Panc1 (cell line): ENCODE measurements at regions not wholly inside any gene's neighbourhood (a gene's known extent, or its start where the extent isn't known, plus 50 kb on each side); places are given as distances from the start of the nearest gene placed in this dataset.

Experiments used
- ATAC-seq: fragments of 200-7000 bp; cut with Tn5 transposase; 2 replicates; pipeline ENCODE4 v1.9.1; 2020; ENCODE audit warnings: mild to moderate bottlenecking, moderate library complexity
- BruUV-seq: library from RNA; stranded (reverse); fragments of 400-500 nt; replicated peaks from 2 replicates; lab custom pipeline; 2021; lab: Mats Ljungman, UMichigan
- CTCF ChIA-PET: fragments of 300-600 bp; sonication (Branson Sonifier 250); formaldehyde crosslinking; loops from one replicate; lab custom pipeline; 2022; ENCODE audit warnings: antibody characterized with exemption; lab: Charles Lee
- POLR2A ChIA-PET: fragments of 300-600 bp; sonication (Branson Sonifier 250); formaldehyde crosslinking; loops from one replicate; lab custom pipeline; 2022; ENCODE audit warnings: antibody characterized with exemption; lab: Charles Lee
- DNase-seq: peaks from one replicate; pipeline ENCODE4 v3.0.0-alpha.2; 2010; ENCODE audit warnings: low read depth, low spot score
- H3K27ac ChIP-seq: 2 replicates; pipeline ENCODE4 v1.5.1; 2011; ENCODE audit warnings: mild to moderate bottlenecking, low read length, inconsistent platforms
- H3K27me3 ChIP-seq: fragments of 200-500 bp; sonication (Bioruptor generic); 2 replicates; pipeline ENCODE4 v1.6.0; 2014; ENCODE audit warnings: low read length, inconsistent platforms; ENCODE audit not compliant: control insufficient read depth, insufficient read depth
- H3K36me3 ChIP-seq: fragments of 200-500 bp; sonication (Bioruptor generic); 2 replicates; pipeline ENCODE4 v1.5.1; 2014; ENCODE audit warnings: inconsistent platforms, mild to moderate bottlenecking, low read length, moderate library complexity; ENCODE audit not compliant: control insufficient read depth, insufficient read depth
- H3K4me1 ChIP-seq: 2 replicates; pipeline ENCODE4 v1.5.1; 2011; ENCODE audit warnings: inconsistent platforms, mild to moderate bottlenecking, low read length, moderate library complexity; ENCODE audit not compliant: control insufficient read depth, insufficient read depth
- H3K4me3 ChIP-seq, 2 experiments: 2 replicates each; pipeline ENCODE4 v1.5.1; 2011 to 2012; ENCODE audit warnings: low read depth in 2 of 2, low read length in 2 of 2, mild to moderate bottlenecking in 2 of 2, inconsistent platforms in 1 of 2, moderate library complexity in 1 of 2
- H3K9me3 ChIP-seq: fragments of 200-500 bp; sonication (Bioruptor generic); 2 replicates; pipeline ENCODE4 v1.5.1; 2014; ENCODE audit warnings: low read depth, mild to moderate bottlenecking, inconsistent platforms, low read length, moderate library complexity; ENCODE audit not compliant: control insufficient read depth, insufficient read depth
- CTCF ChIP-seq: fragments of 450-650 bp; IDR thresholded peaks from 2 replicates; pipeline ENCODE4 v1.5.1; 2017; ENCODE audit warnings: mild to moderate bottlenecking
- POLR2AphosphoS5 ChIP-seq: IDR thresholded peaks from 2 replicates; pipeline ENCODE4 v1.6.1; 2012; ENCODE audit warnings: mild to moderate bottlenecking, low read depth, low read length, moderate library complexity
- SIN3A ChIP-seq: IDR thresholded peaks from 2 replicates; pipeline ENCODE4 v1.6.1; 2012; ENCODE audit warnings: low read depth, mild to moderate bottlenecking, low read length, moderate library complexity, borderline replicate concordance; ENCODE audit not compliant: insufficient read depth
- TCF7L2 ChIP-seq: IDR thresholded peaks from 2 replicates; pipeline ENCODE4 v1.6.1; 2011; ENCODE audit warnings: mild to moderate bottlenecking, low read depth, low read length, inconsistent platforms
- in situ Hi-C: cut with HindIII; loops from 2 replicates; pipeline ENCODE4 v1.10.0; 2016; ENCODE audit warnings: low sequenced_read_pairs, low pct_unique_long_range_greater_than_20kb
- intact Hi-C: fragments of 100-400 bp; cut with micrococcal nuclease; formaldehyde crosslinking; loops from one replicate; pipeline ENCODE4 v1.10.0; 2022; ENCODE audit not compliant: unreplicated experiment
- TF ChIP-seq, protein P1 (sequence below), 2 experiments: IDR thresholded peaks; 2 replicates each; pipeline ENCODE4 v1.6.1; 2011 to 2012; ENCODE audit warnings: low read depth in 2 of 2, control low read depth in 1 of 2, low read length in 1 of 2, mild to moderate bottlenecking in 1 of 2, moderate library complexity in 1 of 2; ENCODE audit not compliant: insufficient read depth in 1 of 2

- POLR2A ChIA-PET = no interaction called here
- intact Hi-C loops (no loop called here), in situ Hi-C loops (no loop called here)
- H3K27me3 ChIP-seq = no peaks in the 10 kb centered on the region
- H3K9me3 ChIP-seq = no peaks in the 10 kb centered on the region
- BruUV-seq = no TSS peak
- CTCF ChIA-PET = no interaction called here
- no peaks in the 10 kb centered on the region for H3K36me3 ChIP-seq
- no peak for DNase-seq
- TF ChIP-seq POLR2AphosphoS5 = no peak
- TF ChIP-seq SIN3A = no peak
- TF ChIP-seq, protein P1, sequence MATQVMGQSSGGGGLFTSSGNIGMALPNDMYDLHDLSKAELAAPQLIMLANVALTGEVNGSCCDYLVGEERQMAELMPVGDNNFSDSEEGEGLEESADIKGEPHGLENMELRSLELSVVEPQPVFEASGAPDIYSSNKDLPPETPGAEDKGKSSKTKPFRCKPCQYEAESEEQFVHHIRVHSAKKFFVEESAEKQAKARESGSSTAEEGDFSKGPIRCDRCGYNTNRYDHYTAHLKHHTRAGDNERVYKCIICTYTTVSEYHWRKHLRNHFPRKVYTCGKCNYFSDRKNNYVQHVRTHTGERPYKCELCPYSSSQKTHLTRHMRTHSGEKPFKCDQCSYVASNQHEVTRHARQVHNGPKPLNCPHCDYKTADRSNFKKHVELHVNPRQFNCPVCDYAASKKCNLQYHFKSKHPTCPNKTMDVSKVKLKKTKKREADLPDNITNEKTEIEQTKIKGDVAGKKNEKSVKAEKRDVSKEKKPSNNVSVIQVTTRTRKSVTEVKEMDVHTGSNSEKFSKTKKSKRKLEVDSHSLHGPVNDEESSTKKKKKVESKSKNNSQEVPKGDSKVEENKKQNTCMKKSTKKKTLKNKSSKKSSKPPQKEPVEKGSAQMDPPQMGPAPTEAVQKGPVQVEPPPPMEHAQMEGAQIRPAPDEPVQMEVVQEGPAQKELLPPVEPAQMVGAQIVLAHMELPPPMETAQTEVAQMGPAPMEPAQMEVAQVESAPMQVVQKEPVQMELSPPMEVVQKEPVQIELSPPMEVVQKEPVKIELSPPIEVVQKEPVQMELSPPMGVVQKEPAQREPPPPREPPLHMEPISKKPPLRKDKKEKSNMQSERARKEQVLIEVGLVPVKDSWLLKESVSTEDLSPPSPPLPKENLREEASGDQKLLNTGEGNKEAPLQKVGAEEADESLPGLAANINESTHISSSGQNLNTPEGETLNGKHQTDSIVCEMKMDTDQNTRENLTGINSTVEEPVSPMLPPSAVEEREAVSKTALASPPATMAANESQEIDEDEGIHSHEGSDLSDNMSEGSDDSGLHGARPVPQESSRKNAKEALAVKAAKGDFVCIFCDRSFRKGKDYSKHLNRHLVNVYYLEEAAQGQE (IDR thresholded peaks at IDR 0.05; ENCODE audit: insufficient read depth in 1 of 2, low read depth in 2 of 2, low read length in 1 of 2) = no peak
- no peak for TF ChIP-seq TCF7L2
- no peak for TF ChIP-seq CTCF
- no peak for ATAC-seq
- H3K27ac ChIP-seq = no peak overlapping the region
- no peaks in the 10 kb centered on the region for H3K4me1 ChIP-seq
- H3K4me3 ChIP-seq = no peak overlapping the region
These were observed 92.0 kb downstream of the C9orf152 start for GRCh38 chr9:110115826-110116542.

DNA sequence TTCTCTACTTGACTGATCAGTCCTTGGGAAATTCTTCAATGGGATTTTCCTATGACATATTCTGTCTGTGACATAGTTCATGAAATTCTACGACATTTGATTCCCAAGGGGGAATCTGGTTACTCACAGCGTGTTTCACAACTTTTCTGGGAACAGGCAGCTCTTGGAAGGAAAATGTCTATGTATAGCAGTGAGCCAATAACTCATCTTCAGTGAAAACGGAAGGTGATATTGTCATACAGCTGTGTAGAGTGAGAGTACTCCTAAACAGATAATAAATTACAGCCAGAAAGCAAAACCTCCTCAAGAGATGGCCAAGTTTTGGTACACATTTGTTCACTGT is 91.4 kb downstream of the C9orf152 start:
- intact Hi-C loops = no loop called here
- no peak for DNase-seq
- H3K4me3 ChIP-seq = no peak overlapping the region
- H3K36me3 ChIP-seq = no peaks in the 10 kb centered on the region
- POLR2A ChIA-PET = no interaction called here
- no peak for TF ChIP-seq SIN3A
- no peak for TF ChIP-seq CTCF
- TF ChIP-seq, protein P1 (IDR thresholded peaks at IDR 0.05; ENCODE audit: insufficient read depth in 1 of 2, low read depth in 2 of 2, low read length in 1 of 2) = no peak
- no peak for TF ChIP-seq TCF7L2
- no peak for TF ChIP-seq POLR2AphosphoS5
- no TSS peak for BruUV-seq
- CTCF ChIA-PET = no interaction called here
- H3K9me3 ChIP-seq = no peaks in the 10 kb centered on the region
- no peak for ATAC-seq
- no peaks in the 10 kb centered on the region for H3K27me3 ChIP-seq
- H3K27ac ChIP-seq = no peak overlapping the region
- no peaks in the 10 kb centered on the region for H3K4me1 ChIP-seq
- in situ Hi-C loops = no loop called here
